ENCODE measurements at regions not wholly inside any gene's neighbourhood (a gene's known extent, or its start where the extent isn't known, plus 50 kb on each side); places are given as distances from the start of the nearest gene placed in this dataset.
"Not testable (repeated sequence)": the region's sequence is repeated elsewhere in the genome, so short reads cannot be mapped to it uniquely, and the experiment has no call there.

GRCh38 chr21:31788581-31788980 lies 56.7 kb upstream of the SCAF4 start:
- Histone ChIP-seq H3K27ac (ENCODE audit: control insufficient read depth, insufficient read depth, low read length) (no peak overlapping the region), H2AFZ (ENCODE audit: control insufficient read depth, low read length) (no peak overlapping the region), H3K36me3 (ENCODE audit: control insufficient read depth in 2 of 2, extremely low read depth in 1 of 2, insufficient read depth in 2 of 2, low read length in 2 of 2) (no peaks in the 10 kb centered on the region), H3K9me3 (ENCODE audit: control insufficient read depth, low read depth, low read length) (no peaks in the 10 kb centered on the region), H4K20me1 (ENCODE audit: control insufficient read depth, extremely low read depth, insufficient read depth, low read length) (no peaks in the 10 kb centered on the region), H3K4me1 (ENCODE audit: control insufficient read depth, extremely low read depth, insufficient read depth, low read length) (no peaks in the 10 kb centered on the region), H3K79me2 (ENCODE audit: control insufficient read depth, insufficient read depth, low read length) (no peaks in the 10 kb centered on the region), H3K9me1 (ENCODE audit: control insufficient read depth, extremely low read depth, insufficient read depth, low read length) (no peaks in the 10 kb centered on the region), H3K4me3 (ENCODE audit: control insufficient read depth in 2 of 3, extremely low read depth in 1 of 3, insufficient read depth in 2 of 3, low read depth in 1 of 3, low read length in 3 of 3) (no peak overlapping the region), H3K4me2 (ENCODE audit: control insufficient read depth, extremely low read depth, insufficient read depth, low read depth, low read length) (no peak overlapping the region), H3K9ac (ENCODE audit: control insufficient read depth, extremely low read depth, insufficient read depth, low read length) (no peak overlapping the region), H3K27me3 (ENCODE audit: control insufficient read depth, extremely low read depth, insufficient read depth, low read length) (no peaks in the 10 kb centered on the region)
- TF ChIP-seq CTCF (optimal IDR thresholded peaks at IDR 0.05 in 1 of 3, IDR thresholded peaks at IDR 0.05 in 1 of 3, conservative IDR thresholded peaks at IDR 0.05 in 1 of 3; ENCODE audit: extremely low read depth in 1 of 3, insufficient read depth in 2 of 3, low read length in 3 of 3) (no peak), EZH2 (IDR thresholded peaks at IDR 0.05; ENCODE audit: low read length) (no peak)
- FAIRE-seq = no peak
- dilution Hi-C loops (cut with MboI; ENCODE audit: extremely low pct_ligation_motif_present, low sequenced_read_pairs) = no loop called here
- DNase-seq (ENCODE audit: low read depth, low spot score) = no peak

GRCh38 chr21:31787691-31788090 lies 55.8 kb upstream of the SCAF4 start:
- H3K9me1 ChIP-seq (ENCODE audit: control insufficient read depth, extremely low read depth, insufficient read depth, low read length); H4K20me1 ChIP-seq (ENCODE audit: control insufficient read depth, extremely low read depth, insufficient read depth, low read length); H3K4me1 ChIP-seq (ENCODE audit: control insufficient read depth, extremely low read depth, insufficient read depth, low read length); H3K9me3 ChIP-seq (ENCODE audit: control insufficient read depth, low read depth, low read length); H3K36me3 ChIP-seq (ENCODE audit: control insufficient read depth in 2 of 2, extremely low read depth in 1 of 2, insufficient read depth in 2 of 2, low read length in 2 of 2); H3K27me3 ChIP-seq (ENCODE audit: control insufficient read depth, extremely low read depth, insufficient read depth, low read length); H2AFZ ChIP-seq (ENCODE audit: control insufficient read depth, low read length); H3K4me3 ChIP-seq (ENCODE audit: control insufficient read depth in 2 of 3, extremely low read depth in 1 of 3, insufficient read depth in 2 of 3, low read depth in 1 of 3, low read length in 3 of 3); H3K9ac ChIP-seq (ENCODE audit: control insufficient read depth, extremely low read depth, insufficient read depth, low read length); H3K79me2 ChIP-seq (ENCODE audit: control insufficient read depth, insufficient read depth, low read length); FAIRE-seq; DNase-seq (ENCODE audit: low read depth, low spot score); dilution Hi-C loops (cut with MboI; ENCODE audit: extremely low pct_ligation_motif_present, low sequenced_read_pairs); H3K27ac ChIP-seq (ENCODE audit: control insufficient read depth, insufficient read depth, low read length); H3K4me2 ChIP-seq (ENCODE audit: control insufficient read depth, extremely low read depth, insufficient read depth, low read depth, low read length): not testable (repeated sequence)

GRCh38 chr21:31786164-31786920 lies 54.4 kb upstream of the SCAF4 start:
- Histone ChIP-seq H3K4me2 (ENCODE audit: control insufficient read depth, extremely low read depth, insufficient read depth, low read depth, low read length) (no peak overlapping the region), H3K9ac (ENCODE audit: control insufficient read depth, extremely low read depth, insufficient read depth, low read length) (no peak overlapping the region), H3K27me3 (ENCODE audit: control insufficient read depth, extremely low read depth, insufficient read depth, low read length) (no peaks in the 10 kb centered on the region), H3K9me1 (ENCODE audit: control insufficient read depth, extremely low read depth, insufficient read depth, low read length) (no peaks in the 10 kb centered on the region), H3K36me3 (ENCODE audit: control insufficient read depth in 2 of 2, extremely low read depth in 1 of 2, insufficient read depth in 2 of 2, low read length in 2 of 2) (no peaks in the 10 kb centered on the region), H3K4me1 (ENCODE audit: control insufficient read depth, extremely low read depth, insufficient read depth, low read length) (no peaks in the 10 kb centered on the region), H3K9me3 (ENCODE audit: control insufficient read depth, low read depth, low read length) (no peaks in the 10 kb centered on the region), H3K4me3 (ENCODE audit: control insufficient read depth in 2 of 3, extremely low read depth in 1 of 3, insufficient read depth in 2 of 3, low read depth in 1 of 3, low read length in 3 of 3) (no peak overlapping the region), H2AFZ (ENCODE audit: control insufficient read depth, low read length) (no peak overlapping the region), H3K27ac (ENCODE audit: control insufficient read depth, insufficient read depth, low read length) (no peak overlapping the region), H4K20me1 (ENCODE audit: control insufficient read depth, extremely low read depth, insufficient read depth, low read length) (no peaks in the 10 kb centered on the region), H3K79me2 (ENCODE audit: control insufficient read depth, insufficient read depth, low read length) (no peaks in the 10 kb centered on the region)
- no peak for DNase-seq (ENCODE audit: low read depth, low spot score)
- TF ChIP-seq CTCF (optimal IDR thresholded peaks at IDR 0.05 in 1 of 3, IDR thresholded peaks at IDR 0.05 in 1 of 3, conservative IDR thresholded peaks at IDR 0.05 in 1 of 3; ENCODE audit: extremely low read depth in 1 of 3, insufficient read depth in 2 of 3, low read length in 3 of 3) (no peak), EZH2 (IDR thresholded peaks at IDR 0.05; ENCODE audit: low read length) (no peak)
- dilution Hi-C loops (cut with MboI; ENCODE audit: extremely low pct_ligation_motif_present, low sequenced_read_pairs) = no loop called here
- no peak for FAIRE-seq

Data from keratinocyte (primary cell).